ENCODE measurements at regions not wholly inside any gene's neighbourhood (a gene's known extent, or its start where the extent isn't known, plus 50 kb on each side); places are given as distances from the start of the nearest gene placed in this dataset.
"Not testable (repeated sequence)": the region's sequence is repeated elsewhere in the genome, so short reads cannot be mapped to it uniquely, and the experiment has no call there.

DNA sequence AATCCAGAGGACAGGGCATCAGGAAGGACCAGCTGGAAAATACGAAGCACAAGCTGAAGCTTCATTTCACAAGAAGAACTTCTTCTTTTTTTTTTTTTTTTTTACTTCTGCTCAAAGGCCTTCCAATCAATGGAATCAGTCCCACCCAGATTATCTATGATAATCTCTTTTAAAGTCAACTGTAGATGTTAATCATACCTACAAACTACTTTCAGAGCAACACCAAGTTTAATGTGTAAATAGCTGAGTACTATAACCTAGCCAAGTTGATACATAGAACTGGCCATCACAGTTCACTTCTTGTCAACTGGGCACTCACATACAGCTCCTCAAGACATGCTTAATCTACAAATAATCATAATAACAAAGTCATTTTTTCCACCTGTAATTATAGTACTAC, 1645.9 kb upstream of the CELF4 start:
- no peak for DNase-seq (ENCODE audit: low read depth in 1 of 2, low spot score in 1 of 2)

DNA sequence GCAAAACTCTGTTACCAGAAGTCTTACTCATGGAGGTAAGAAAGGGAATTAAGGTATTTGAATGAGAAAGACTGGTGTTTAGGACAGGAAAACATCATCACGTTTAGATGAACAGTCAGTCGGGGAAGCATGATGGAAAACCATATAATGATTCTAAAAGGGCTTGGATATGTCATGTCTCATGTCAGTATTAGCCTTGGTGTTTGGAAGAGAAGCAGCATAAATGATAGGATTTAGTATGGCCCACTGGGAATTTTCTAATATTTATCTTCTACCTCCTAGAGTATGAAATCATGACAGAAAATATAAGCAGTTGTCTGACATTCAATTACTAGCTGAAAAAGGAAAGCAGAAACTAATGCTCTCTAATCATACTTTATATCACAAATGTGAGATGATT, 1643.6 kb upstream of the CELF4 start:
- no peak for DNase-seq (ENCODE audit: low read depth in 1 of 2, low spot score in 1 of 2)

DNA sequence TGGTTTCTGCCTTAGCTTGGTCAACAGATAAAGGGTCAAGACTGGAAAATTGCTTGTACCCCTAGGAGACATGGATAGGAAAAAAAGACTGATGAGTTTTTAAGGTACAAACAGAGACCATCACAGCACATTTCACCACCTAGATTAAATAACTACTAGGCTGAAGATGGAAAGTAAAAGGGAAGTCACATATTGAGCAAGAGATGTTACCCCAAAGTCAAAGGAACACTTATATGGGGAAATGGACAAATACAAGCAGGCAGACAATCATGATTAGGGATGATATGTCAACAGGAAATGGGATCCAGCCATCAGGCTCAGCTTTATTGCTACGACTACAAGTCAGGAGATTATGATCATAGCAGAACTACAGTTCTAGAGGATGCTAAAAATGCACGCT, 1643.1 kb upstream of the CELF4 start:
- no peak for DNase-seq (ENCODE audit: low read depth in 1 of 2, low spot score in 1 of 2)

- no peak for DNase-seq (ENCODE audit: low read depth in 1 of 2, low spot score in 1 of 2)
Observed at GRCh38 chr18:39208190-39208589, 1642.6 kb upstream of the CELF4 start.

- DNase-seq (ENCODE audit: low read depth in 1 of 2, low spot score in 1 of 2): not testable (repeated sequence)
Observed at GRCh38 chr18:39206398-39207103, 1641.0 kb upstream of the CELF4 start.

DNA sequence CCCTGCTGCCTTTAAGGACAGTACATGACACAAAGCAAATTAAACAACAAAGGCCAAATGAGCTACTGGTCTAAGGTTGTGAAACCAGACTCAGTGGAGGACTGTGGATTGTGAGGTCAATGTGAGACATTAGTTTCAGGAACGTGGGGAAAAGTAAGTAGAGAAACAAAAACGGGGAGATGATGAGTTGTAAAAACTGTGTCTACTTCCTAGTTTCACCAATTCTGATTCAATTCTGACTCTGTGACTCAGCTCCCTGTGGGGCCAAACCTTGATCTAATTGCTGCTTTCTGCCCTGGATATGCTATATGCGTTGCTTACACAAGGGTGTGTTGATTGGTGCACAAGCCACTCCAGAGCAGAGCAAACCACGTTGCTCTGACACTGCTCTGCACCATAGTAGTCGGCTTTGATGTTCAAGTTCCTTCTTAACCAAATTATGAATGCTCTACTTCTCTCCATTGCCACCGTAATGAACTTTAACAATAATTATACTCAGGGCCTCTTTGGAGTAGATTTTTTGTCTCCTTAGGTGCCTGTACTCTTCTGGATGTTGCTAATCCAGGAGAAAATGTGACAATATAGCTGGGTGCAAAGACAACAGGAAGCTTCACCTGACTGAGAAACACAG, 1640.1 kb upstream of the CELF4 start:
- no peak for DNase-seq (ENCODE audit: low read depth in 1 of 2, low spot score in 1 of 2)

DNA sequence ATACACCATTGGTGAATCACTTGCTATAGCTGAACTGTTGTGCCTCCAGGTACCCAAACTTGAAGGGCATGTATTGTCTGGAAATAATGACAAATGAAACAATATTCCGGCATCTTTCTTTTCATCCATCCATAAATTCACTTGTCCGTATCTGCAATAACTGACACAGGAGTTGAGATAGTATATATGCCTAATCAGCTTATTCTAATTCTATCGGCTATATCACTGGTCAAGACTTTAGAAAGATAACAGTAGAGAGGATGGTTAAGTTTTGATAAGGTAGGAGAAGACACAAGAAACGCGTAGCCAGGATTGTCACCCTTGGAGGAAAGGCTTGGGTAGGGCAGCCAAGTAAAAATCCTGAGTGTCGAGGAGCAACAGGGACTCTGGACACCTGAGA, 1634.6 kb upstream of the CELF4 start:
- DNase-seq (ENCODE audit: low read depth in 1 of 2, low spot score in 1 of 2): no peak

GRCh38 chr18:39199231-39199855, 1633.7 kb upstream of the CELF4 start:
- DNase-seq (ENCODE audit: low read depth in 1 of 2, low spot score in 1 of 2): no peak

- no peak for DNase-seq (ENCODE audit: low read depth in 1 of 2, low spot score in 1 of 2)
Observed at GRCh38 chr18:39198376-39198775, 1632.8 kb upstream of the CELF4 start.

DNA sequence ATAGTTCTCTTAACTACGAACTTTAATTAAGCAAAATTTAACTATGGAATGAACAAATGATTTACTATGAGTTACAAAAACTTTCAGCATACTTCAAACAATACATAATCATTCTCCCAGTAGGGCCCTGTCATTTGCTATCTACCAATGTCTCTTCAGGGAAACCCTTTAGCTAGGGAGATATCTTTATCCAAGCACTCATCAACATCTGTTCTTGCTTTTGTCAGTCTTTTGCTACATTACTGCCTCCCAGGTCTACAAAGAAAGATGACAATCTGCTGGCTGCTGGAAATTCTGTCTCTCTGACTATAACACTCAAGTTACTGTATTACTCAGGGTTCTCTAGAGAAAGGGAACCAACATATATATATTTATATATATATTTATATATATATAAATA, 1626.3 kb upstream of the CELF4 start:
- DNase-seq (ENCODE audit: low read depth in 1 of 2, low spot score in 1 of 2): no peak

DNA sequence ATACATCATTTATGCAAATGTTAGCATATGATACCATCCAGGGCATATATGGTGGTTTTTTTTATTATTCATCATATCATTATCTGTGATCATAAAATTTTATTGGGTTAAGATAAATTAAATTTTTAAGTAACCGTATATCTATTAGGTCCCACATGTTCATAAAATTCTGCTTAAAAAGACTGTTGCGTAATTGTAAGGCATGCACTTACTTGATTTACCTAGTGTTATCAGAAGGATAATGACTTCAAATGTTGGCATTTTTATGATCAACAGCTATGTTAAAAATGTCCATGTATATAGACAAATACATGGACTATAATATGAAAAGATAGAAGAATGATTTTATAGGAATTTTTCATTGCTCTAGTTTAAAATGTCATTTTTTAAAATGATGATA, 1625.5 kb upstream of the CELF4 start:
- DNase-seq (ENCODE audit: low read depth in 1 of 2, low spot score in 1 of 2): no peak

GRCh38 chr18:39190508-39190907, 1624.9 kb upstream of the CELF4 start:
- DNase-seq (ENCODE audit: low read depth in 1 of 2, low spot score in 1 of 2): no peak

DNA sequence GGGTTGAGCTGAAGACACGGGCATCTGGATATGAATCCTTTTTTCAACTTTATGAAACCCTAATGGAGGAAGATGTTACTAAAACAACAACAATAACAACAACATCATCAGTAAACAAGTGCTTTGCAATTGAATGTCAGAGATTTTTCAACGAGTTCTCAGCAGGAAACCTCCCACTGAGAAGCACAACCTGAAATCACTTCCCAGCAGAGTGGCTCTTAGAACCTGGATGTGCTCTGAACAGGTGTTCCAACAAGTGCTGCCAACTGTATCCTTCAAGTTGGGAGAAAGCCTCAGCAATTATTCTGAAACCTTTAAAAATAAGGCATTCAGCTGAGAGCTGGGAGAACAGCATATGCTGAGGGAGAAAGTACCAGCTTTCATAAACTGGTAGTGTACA, 1622.7 kb upstream of the CELF4 start:
- no peak for DNase-seq (ENCODE audit: low read depth in 1 of 2, low spot score in 1 of 2)

GRCh38 chr18:39186008-39186407, 1620.4 kb upstream of the CELF4 start:
- no peak for DNase-seq (ENCODE audit: low read depth in 1 of 2, low spot score in 1 of 2)

GRCh38 chr18:39184176-39184575, 1618.6 kb upstream of the CELF4 start:
- no peak for DNase-seq (ENCODE audit: low read depth in 1 of 2, low spot score in 1 of 2)

DNA sequence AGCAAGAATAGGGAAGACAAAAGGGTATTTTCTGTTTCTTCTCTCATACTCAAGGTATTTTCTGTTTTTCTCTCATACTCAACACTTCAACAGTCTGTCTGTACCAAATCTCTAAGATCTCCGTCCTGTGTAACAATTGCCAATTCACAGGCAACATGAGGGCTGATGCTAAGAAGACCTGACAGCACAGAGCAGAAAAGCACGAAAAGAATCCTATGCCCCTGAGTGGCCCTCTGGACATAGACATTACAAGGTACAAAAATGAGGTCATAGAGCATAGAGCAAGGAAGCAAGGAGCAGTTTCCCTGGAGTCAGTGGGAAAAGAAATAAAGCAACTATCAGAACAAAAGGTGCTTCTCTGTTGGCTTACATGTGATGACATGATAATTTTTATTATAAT, 1612.6 kb upstream of the CELF4 start:
- DNase-seq (ENCODE audit: low read depth in 1 of 2, low spot score in 1 of 2): no peak

DNA sequence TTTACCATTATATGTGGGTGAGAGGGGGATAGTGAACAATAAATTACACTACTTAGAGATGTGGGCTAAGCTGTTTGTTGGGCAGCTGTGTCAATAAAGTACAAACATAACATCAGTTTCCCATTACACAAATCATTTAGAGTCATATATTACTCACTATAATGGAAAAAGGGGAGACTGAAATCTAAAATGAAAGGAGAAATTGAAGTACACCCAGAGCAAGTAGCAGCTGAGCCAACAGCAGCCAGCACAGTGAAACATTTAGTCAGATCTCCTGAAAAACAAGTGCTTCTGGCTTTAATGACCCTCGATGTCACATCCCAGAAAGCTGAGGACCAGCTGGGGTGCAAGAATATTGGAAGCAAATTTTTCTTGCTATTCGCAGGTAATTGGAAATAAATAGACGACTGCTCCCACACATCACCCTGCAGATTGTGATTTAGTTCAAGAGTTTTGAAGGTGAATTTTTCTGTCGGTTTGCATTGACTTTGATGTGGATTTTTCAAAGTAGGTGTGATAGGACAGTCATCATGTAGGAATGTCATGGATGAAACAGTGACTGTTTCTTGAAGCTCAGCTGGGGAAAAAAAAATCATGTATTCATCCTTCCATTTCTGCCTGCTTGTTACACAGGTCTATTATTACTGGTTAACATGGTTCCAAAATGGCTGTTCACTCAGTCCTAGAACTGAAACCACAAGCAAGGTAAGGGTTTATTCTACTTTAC, 1607.3 kb upstream of the CELF4 start:
- no peak for DNase-seq (ENCODE audit: low read depth in 1 of 2, low spot score in 1 of 2)

GRCh38 chr18:39168723-39169122, 1603.1 kb upstream of the CELF4 start:
- DNase-seq (ENCODE audit: low read depth in 1 of 2, low spot score in 1 of 2): no peak

GRCh38 chr18:39167990-39168389, 1602.4 kb upstream of the CELF4 start:
- DNase-seq (ENCODE audit: low read depth in 1 of 2, low spot score in 1 of 2): no peak

GRCh38 chr18:39166776-39167175, 1601.2 kb upstream of the CELF4 start:
- no peak for DNase-seq (ENCODE audit: low read depth in 1 of 2, low spot score in 1 of 2)

GRCh38 chr18:39162013-39162827, 1596.6 kb upstream of the CELF4 start:
- DNase-seq (ENCODE audit: low read depth in 1 of 2, low spot score in 1 of 2): no peak

Data from stimulated activated CD4-positive, alpha-beta T cell treated with anti-CD3 and anti-CD28 coated beads, Interleukin-15, amount 100 ng/mL, for 1 hour (primary cell).